ENCODE measurements at regions not wholly inside any gene's neighbourhood (a gene's known extent, or its start where the extent isn't known, plus 50 kb on each side); places are given as distances from the start of the nearest gene placed in this dataset.
"Not testable (repeated sequence)": the region's sequence is repeated elsewhere in the genome, so short reads cannot be mapped to it uniquely, and the experiment has no call there.

DNA sequence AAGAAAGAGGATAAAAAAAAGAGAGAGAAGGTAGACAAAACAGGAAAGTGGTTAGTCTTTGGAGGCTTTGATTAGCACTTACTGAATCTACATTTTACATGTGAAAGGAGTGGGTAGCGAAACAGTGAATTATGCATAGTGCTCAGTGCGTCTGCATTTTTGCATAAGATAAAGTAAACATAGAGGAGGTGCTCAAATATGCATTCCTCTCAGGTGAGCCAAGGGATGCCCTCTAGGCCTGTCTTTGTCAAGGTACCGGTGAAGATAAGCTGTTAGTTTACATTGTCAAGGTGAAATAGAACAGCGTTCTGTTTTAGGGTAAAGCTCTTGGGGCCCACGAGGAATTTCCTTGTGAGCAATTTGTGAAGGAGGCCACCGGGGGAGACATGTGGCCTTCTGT is 260.6 kb downstream of the TRIML1 start:
- in situ Hi-C loops (cut with MboI; ENCODE audit: low pct_unique_long_range_greater_than_20kb, low sequenced_read_pairs, unreplicated experiment) = no loop called here
- TF ChIP-seq, protein P1, sequence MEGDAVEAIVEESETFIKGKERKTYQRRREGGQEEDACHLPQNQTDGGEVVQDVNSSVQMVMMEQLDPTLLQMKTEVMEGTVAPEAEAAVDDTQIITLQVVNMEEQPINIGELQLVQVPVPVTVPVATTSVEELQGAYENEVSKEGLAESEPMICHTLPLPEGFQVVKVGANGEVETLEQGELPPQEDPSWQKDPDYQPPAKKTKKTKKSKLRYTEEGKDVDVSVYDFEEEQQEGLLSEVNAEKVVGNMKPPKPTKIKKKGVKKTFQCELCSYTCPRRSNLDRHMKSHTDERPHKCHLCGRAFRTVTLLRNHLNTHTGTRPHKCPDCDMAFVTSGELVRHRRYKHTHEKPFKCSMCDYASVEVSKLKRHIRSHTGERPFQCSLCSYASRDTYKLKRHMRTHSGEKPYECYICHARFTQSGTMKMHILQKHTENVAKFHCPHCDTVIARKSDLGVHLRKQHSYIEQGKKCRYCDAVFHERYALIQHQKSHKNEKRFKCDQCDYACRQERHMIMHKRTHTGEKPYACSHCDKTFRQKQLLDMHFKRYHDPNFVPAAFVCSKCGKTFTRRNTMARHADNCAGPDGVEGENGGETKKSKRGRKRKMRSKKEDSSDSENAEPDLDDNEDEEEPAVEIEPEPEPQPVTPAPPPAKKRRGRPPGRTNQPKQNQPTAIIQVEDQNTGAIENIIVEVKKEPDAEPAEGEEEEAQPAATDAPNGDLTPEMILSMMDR (IDR thresholded peaks at IDR 0.05; ENCODE audit: extremely low read depth, insufficient read depth, missing control alignments) = no peak
- no peak for DNase-seq (ENCODE audit: low spot score)

DNA sequence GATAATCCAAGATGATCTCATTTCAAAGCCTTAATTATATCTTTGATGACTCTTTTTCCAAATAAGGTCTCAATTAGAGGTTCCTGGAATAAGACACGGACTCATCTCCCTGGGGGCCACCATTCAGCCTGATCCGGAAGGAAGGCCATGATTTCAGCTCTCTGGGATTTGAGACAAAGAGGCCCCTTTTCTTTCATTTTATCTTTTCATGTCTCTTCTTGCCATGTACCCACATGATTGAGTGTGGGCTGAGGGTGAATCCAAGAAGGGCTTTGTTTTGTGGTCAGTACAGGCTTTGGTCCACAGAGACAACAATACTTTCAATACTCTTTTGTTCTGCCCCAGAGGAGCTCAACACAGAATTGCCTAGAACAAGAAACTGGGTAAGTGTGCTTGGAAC is 261.2 kb downstream of the TRIML1 start:
- DNase-seq (ENCODE audit: low spot score) = no peak
- in situ Hi-C loops (cut with MboI; ENCODE audit: low pct_unique_long_range_greater_than_20kb, low sequenced_read_pairs, unreplicated experiment) = no loop called here
- TF ChIP-seq, protein P1 (IDR thresholded peaks at IDR 0.05; ENCODE audit: extremely low read depth, insufficient read depth, missing control alignments) = no peak

DNA sequence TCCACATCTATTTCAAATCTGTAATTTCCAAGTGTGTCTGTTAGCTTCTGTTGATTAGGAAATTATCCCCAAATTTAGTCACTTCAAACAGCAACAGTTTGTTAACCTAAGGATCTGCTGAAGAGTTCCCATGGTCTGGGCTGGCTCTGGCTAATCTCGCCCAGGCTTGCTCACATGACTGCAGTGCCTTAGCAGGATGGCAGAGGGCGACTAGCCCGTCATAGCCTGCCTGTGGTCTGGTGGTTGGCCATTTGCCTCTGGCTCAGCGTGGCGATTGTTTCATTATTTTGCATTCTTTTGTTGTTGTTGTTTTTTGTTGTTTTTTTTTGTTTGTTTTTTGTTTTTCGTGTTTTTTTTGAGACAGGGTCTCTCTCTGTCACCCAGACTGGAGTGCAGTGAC is 264.0 kb downstream of the TRIML1 start:
- in situ Hi-C loops (cut with MboI; ENCODE audit: low pct_unique_long_range_greater_than_20kb, low sequenced_read_pairs, unreplicated experiment) = no loop called here
- no peak for DNase-seq (ENCODE audit: low spot score)
- TF ChIP-seq, protein P1 (IDR thresholded peaks at IDR 0.05; ENCODE audit: extremely low read depth, insufficient read depth, missing control alignments) = no peak

DNA sequence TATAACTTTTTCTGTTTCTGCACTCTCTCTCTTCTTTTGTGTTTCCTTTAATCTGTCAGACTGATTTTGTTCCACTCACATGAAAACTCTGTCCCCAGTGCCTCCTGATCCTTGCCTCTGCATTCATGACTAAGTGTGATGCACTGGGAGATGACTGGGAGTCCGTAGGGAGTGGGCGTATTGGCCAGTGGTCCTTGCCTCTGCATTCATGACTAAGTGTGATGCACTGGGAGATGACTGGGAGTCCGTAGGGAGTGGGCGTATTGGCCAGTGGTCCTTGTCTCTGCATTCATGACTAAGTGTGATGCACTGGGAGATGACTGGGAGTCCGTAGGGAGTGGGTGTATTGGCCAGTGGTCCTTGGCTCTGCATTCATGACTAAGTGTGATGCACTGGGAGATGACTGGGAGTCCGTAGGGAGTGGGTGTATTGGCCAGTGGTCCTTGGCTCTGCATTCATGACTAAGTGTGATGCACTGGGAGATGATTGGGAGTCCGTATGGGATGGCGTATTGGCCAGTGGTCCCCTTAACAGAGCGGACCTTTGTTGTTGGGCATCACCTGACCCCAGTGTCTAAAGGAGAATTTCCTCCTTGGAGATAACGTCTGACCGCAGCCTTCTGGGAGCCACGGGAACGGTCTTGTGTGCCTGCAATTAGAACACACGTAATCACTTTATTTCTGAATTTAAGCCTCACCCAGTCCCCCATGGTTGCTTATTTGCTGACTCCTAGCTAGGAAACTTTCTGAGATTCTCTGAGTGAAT is 266.0 kb downstream of the TRIML1 start:
- in situ Hi-C loops (cut with MboI; ENCODE audit: low pct_unique_long_range_greater_than_20kb, low sequenced_read_pairs, unreplicated experiment); DNase-seq (ENCODE audit: low spot score): not testable (repeated sequence)

DNA sequence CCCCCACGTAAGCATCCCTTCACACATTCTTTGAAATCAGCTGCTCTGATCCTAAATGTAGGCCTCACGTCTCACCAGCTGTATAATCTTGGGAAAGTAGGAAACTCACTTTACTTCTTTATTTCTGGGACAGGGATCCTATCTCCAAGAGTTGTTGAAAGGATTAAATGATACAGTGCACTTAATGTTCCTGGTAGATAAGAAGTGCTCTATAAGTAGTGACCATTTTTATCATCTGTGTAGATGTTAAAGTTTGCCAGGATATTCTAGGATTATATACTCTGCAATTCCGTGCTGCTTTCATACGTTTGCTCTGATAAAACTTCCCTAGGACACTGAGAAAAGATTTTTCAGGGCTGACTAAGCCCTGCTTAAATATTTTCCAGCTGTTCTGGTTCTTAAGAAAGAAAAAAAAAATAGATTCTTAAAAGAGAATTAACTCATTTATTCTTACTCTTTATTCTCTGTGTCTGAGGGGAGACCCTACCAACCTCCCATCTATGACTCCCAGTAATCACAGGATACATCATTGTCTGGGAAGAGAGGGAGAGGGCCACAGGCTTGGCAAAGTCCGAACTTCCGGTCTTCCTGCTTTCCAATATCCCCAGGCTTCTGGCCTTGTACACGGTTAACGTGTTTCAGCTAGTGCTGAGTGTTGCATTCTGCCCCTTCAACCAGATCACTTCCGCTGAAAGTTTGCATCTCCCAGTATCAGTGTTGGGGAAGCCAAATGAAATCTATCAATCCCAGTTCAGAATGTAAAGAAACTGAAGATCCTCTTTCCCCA is 269.2 kb downstream of the TRIML1 start:
- DNase-seq (ENCODE audit: low spot score) = no peak
- TF ChIP-seq, protein P1 (IDR thresholded peaks at IDR 0.05; ENCODE audit: extremely low read depth, insufficient read depth, missing control alignments) = no peak
- in situ Hi-C loops (cut with MboI; ENCODE audit: low pct_unique_long_range_greater_than_20kb, low sequenced_read_pairs, unreplicated experiment) = no loop called here

DNA sequence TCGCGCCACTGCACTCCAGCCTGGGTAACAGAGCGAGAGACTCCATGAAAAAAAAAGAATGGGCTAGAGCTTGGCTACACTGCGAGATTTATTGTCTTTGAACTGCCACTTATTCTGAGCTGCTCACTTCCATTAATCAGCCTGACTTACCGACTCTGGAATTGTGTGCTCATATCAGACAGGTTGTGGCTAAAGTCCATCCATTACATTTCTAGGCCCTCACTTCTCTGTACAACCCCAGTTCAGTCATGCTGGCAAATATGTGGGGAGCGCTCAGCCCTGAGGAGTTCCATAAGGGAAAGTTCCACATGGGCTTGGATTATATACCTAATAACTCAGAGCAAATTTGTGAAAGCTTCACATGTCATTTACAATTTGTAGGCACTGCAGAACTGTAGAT is 270.6 kb downstream of the TRIML1 start:
- in situ Hi-C loops (cut with MboI; ENCODE audit: low pct_unique_long_range_greater_than_20kb, low sequenced_read_pairs, unreplicated experiment) = no loop called here
- DNase-seq (ENCODE audit: low spot score) = no peak
- TF ChIP-seq, protein P1 (IDR thresholded peaks at IDR 0.05; ENCODE audit: extremely low read depth, insufficient read depth, missing control alignments) = no peak

DNA sequence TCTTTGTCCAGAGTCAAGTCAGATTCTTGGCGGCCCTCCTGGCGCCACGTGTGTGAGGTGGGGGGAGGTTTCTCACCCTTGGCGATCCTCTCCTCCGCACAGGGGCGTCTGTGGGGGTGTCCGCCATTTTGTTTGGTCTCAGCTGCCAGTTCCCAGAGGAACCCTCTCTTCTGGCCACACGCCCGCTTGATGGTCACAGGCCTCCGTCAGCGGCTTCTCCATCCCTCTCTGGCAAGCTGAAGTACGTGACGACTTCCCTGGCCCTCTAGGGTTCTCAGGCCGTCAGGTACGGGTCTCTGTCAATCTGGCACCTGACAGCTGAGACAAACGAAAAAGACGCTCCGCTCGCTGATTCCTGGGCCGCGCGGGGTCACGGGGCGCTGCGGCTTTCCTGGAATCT is 272.6 kb downstream of the TRIML1 start:
- no peak for DNase-seq (ENCODE audit: low spot score)
- TF ChIP-seq, protein P1 (IDR thresholded peaks at IDR 0.05; ENCODE audit: extremely low read depth, insufficient read depth, missing control alignments) = no peak
- in situ Hi-C loops (cut with MboI; ENCODE audit: low pct_unique_long_range_greater_than_20kb, low sequenced_read_pairs, unreplicated experiment) = no loop called here
